K562 (cell line): ENCODE measurements at regions not wholly inside any gene's neighbourhood (a gene's known extent, or its start where the extent isn't known, plus 50 kb on each side); places are given as distances from the start of the nearest gene placed in this dataset.

ENCODE experiments used
- BRCA1 ChIP-seq, 2 experiments: fragments of 450-650 bp in 1 of 2; sonication (generic) in 1 of 2; formaldehyde crosslinking in 1 of 2; IDR thresholded peaks; 2 replicates each; pipeline versions ENCODE4 v1.5.0 to v1.6.1; 2017 to 2020; ENCODE audit warnings: mild to moderate bottlenecking in 1 of 2, missing genetic modification reagents in 1 of 2
- EP300 ChIP-seq: IDR thresholded peaks from 2 replicates; pipeline ENCODE4 v1.6.1; 2012; ENCODE audit warnings: low read length, improper control_type of control experiment
- KDM4B ChIP-seq, 2 experiments: fragments of 450-650 bp in 1 of 2; sonication (generic) in 1 of 2; IDR thresholded peaks; 2 replicates each; pipeline ENCODE4 v1.6.1; 2016 to 2017; ENCODE audit warnings: borderline replicate concordance in 2 of 2, antibody characterized with exemption in 1 of 2, low read depth in 1 of 2, mild to moderate bottlenecking in 1 of 2
- MEIS2 ChIP-seq: fragments of 450-650 bp; IDR thresholded peaks from 2 replicates; pipeline ENCODE4 v1.6.1; 2014; ENCODE audit warnings: mild to moderate bottlenecking; ENCODE audit not compliant: partially characterized antibody
- SRSF3 ChIP-seq: fragments of 200-400 bp; formaldehyde crosslinking; IDR thresholded peaks from 2 replicates; pipeline ENCODE4 v1.6.1; 2016; ENCODE audit warnings: mild to moderate bottlenecking, low read length, moderate library complexity; ENCODE audit not compliant: insufficient read depth
- ZC3H11A ChIP-seq: IDR thresholded peaks from 2 replicates; pipeline ENCODE4 v1.6.1; 2012; ENCODE audit warnings: low read depth, low read length, improper control_type of control experiment
- TF ChIP-seq, protein P1 (sequence below): sonication (generic); formaldehyde crosslinking; IDR thresholded peaks from 2 replicates; pipeline ENCODE4 v1.8.0; 2022; ENCODE audit warnings: mild to moderate bottlenecking, low read depth, missing genetic modification reagents
- TF ChIP-seq, protein P2 (sequence below): sonication (generic); formaldehyde crosslinking; IDR thresholded peaks from 2 replicates; pipeline ENCODE4 v1.9.0; 2022; ENCODE audit warnings: mild to moderate bottlenecking, missing genetic modification reagents

DNA sequence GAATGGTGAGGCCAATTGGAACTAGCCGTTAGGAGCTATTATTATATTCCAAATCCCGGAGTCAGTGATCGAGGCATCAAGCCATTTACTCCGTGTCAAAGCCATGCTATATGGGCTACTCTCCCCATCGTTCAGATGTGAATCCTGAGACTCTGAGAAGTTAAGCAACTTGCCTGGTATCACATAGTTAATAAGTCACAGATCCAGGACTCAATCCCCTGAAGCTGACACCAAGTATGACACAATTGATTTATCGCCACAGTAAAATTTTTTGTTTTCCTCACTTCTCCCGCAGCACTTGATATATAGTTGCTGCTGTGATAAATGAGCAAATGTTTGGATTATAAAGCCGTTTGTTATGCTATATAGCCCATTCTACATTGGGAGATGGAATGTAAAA lies 50.8 kb upstream of the TSHZ2 start:
- TF ChIP-seq, protein P1, sequence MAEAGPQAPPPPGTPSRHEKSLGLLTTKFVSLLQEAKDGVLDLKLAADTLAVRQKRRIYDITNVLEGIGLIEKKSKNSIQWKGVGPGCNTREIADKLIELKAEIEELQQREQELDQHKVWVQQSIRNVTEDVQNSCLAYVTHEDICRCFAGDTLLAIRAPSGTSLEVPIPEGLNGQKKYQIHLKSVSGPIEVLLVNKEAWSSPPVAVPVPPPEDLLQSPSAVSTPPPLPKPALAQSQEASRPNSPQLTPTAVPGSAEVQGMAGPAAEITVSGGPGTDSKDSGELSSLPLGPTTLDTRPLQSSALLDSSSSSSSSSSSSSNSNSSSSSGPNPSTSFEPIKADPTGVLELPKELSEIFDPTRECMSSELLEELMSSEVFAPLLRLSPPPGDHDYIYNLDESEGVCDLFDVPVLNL (CRISPR knock-in tag) = no peak
- TF ChIP-seq ZC3H11A (no peak), MEIS2 (no peak), SRSF3 (no peak), EP300 (no peak), BRCA1 (IDR thresholded peaks at IDR 0.05) (no peak), BRCA1 (CRISPR knock-in tag; IDR thresholded peaks at IDR 0.05) (no peak), KDM4B (IDR thresholded peaks at IDR 0.05; ENCODE audit: borderline replicate concordance in 2 of 2, low read depth in 1 of 2) (no peak)
- TF ChIP-seq, protein P2, sequence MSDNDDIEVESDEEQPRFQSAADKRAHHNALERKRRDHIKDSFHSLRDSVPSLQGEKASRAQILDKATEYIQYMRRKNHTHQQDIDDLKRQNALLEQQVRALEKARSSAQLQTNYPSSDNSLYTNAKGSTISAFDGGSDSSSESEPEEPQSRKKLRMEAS (CRISPR knock-in tag) = no peak
